Effector memory CD4-positive, alpha-beta T cell (primary cell): ENCODE measurements at regions not wholly inside any gene's neighbourhood (a gene's known extent, or its start where the extent isn't known, plus 50 kb on each side); places are given as distances from the start of the nearest gene placed in this dataset.

Source experiments
- DNase-seq, 3 donors: peaks; one replicate each; pipeline ENCODE4 v3.0.0-alpha.2; 2020
- H3K27ac ChIP-seq: 2 replicates; pipeline ENCODE4 v1.7.0; 2013; ENCODE audit warnings: mild to moderate bottlenecking, low read length, moderate library complexity; ENCODE audit not compliant: insufficient read depth, poor library complexity, severe bottlenecking
- H3K27me3 ChIP-seq: replicated peaks from 2 replicates; pipeline ENCODE4 v1.7.0; 2013; ENCODE audit warnings: mild to moderate bottlenecking, low read length; ENCODE audit not compliant: insufficient read depth, control insufficient read depth, poor library complexity, severe bottlenecking
- H3K36me3 ChIP-seq: 2 replicates; pipeline ENCODE4 v1.7.0; 2013; ENCODE audit warnings: mild to moderate bottlenecking, low read length, moderate library complexity; ENCODE audit not compliant: control insufficient read depth, insufficient read depth
- H3K4me1 ChIP-seq: 2 replicates; pipeline ENCODE4 v1.7.0; 2013; ENCODE audit warnings: low read length, mild to moderate bottlenecking; ENCODE audit not compliant: control insufficient read depth, insufficient read depth, poor library complexity, severe bottlenecking
- H3K4me3 ChIP-seq: 2 replicates; pipeline ENCODE4 v1.7.0; 2013; ENCODE audit warnings: low read length, low read depth, mild to moderate bottlenecking; ENCODE audit not compliant: insufficient read depth, poor library complexity, severe bottlenecking
- H3K9me3 ChIP-seq: 2 replicates; pipeline ENCODE4 v1.7.0; 2013; ENCODE audit warnings: mild to moderate bottlenecking, low read length, moderate library complexity; ENCODE audit not compliant: control insufficient read depth

DNA sequence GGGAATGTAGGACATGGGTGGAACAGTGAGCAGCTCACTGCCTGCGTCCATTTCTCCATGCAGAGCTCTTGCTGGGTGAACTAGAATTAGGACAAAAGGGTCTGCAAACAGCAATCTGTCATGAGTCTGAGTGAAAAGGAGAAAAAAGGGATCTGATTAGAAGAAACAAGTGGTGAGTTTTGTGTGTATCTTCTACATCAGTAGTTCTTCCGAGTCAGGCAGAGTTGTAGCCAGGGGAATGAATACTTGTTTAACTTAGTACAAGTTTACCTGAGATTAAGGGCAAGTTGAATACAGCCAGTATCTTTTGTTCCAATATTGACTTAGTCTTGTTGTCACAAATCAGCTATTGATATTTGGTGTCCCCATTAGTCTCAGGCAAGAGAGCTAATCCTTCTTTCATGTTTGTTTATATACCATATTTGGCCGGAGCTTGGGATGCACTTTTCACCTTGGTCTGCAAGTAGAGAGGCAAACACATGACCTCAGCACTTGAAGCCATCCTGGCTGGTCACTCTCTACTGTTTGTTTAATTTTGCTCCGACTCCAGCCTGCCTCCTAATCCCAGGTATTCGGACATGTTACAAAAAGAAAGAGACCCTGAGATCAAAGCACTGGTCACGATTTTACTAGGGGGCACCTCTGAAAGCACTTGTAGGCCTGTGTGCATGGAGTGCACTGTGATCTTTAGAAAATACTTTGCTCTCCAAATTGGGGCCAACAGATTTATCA lies 211.0 kb upstream of the NT5C1B start:
- no peaks in the 10 kb centered on the region for H3K27me3 ChIP-seq
- H3K27ac ChIP-seq, result no peak overlapping the region
- no peak overlapping the region for H3K4me3 ChIP-seq
- H3K9me3 ChIP-seq, result no peaks in the 10 kb centered on the region
- H3K4me1 ChIP-seq, result no peaks in the 10 kb centered on the region
- no peak for DNase-seq
- no peaks in the 10 kb centered on the region for H3K36me3 ChIP-seq

DNA sequence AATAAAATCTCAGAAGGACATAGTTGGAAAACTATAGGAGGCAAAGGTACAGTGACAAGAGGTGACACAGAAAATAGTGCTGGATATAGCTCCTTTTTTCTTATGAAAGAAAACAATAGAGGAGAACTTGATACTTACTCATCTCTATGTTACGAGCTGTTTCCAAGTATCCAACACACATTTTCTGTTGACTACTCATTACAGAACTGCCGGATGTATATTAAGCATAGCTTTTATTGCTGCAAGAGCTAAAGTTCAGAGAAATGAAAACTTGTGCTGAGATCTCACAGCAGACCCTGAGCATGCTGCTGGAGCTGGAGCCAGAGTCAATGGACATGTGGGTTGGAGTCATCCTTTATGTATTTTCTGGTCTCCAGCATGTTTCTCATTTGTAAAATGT lies 210.0 kb upstream of the NT5C1B start:
- Histone ChIP-seq H3K4me3 (no peak overlapping the region), H3K27ac (no peak overlapping the region), H3K27me3 (no peaks in the 10 kb centered on the region), H3K36me3 (no peaks in the 10 kb centered on the region), H3K9me3 (no peaks in the 10 kb centered on the region), H3K4me1 (no peaks in the 10 kb centered on the region)
- DNase-seq, result no peak

DNA sequence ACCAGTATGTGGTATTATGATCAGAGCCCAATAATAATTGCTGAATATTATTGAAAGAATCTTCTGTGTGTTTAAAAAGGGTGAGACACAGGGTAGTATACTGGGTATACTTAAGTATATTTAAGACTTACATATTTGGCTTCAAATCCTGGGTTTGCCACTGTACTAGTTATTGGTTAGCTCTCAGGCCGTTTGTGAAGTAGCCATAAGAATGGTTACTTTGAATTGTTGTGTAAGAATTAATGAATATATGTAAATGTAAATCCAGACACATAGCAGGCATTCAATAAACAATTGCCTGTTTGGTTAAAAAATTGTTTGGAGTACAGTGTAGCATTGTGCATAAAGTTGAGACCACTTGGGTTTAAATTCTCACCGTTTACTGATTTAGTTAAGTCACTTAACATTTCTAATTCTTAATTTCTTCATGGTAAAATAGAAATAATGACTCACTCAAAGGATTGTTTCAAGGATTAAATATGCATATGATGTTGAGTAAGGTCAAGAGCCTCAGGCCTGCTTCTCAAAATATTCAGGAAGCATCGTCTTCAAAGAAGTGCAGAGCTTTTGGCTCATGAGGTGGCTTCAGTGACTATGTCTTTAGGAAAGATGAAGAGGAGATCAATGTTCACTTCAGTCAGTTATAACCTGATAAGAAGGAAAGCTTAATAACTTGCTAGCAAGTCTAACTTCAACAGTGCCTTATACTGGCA lies 207.9 kb upstream of the NT5C1B start:
- DNase-seq, result no peak
- H3K27me3 ChIP-seq, result no peaks in the 10 kb centered on the region
- no peak overlapping the region for H3K4me3 ChIP-seq
- no peaks in the 10 kb centered on the region for H3K36me3 ChIP-seq
- no peak overlapping the region for H3K27ac ChIP-seq
- no peaks in the 10 kb centered on the region for H3K9me3 ChIP-seq
- no peaks in the 10 kb centered on the region for H3K4me1 ChIP-seq

DNA sequence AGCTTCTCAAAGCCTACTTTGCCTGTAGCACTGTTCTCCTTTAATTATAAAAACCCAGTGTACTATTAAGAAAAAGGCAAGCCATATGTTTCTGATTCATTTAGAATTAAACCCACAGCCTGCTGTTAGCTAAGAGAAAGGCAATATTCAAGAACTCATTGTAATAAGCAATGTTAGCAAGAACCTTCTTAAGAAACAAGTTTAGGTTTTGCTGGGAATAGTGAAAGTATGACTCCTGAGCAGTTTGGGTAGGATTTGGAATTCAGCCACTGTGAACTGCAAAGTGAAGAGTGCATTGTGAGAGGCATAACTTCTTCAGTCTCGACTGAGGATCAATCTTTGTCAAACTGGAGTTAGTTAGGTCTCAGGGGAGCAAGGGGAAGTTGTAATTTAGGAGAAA lies 206.5 kb upstream of the NT5C1B start:
- no peak overlapping the region for H3K4me3 ChIP-seq
- DNase-seq, result no peak
- H3K36me3 ChIP-seq, result no peaks in the 10 kb centered on the region
- no peaks in the 10 kb centered on the region for H3K9me3 ChIP-seq
- no peaks in the 10 kb centered on the region for H3K4me1 ChIP-seq
- H3K27ac ChIP-seq, result no peak overlapping the region
- no peaks in the 10 kb centered on the region for H3K27me3 ChIP-seq

DNA sequence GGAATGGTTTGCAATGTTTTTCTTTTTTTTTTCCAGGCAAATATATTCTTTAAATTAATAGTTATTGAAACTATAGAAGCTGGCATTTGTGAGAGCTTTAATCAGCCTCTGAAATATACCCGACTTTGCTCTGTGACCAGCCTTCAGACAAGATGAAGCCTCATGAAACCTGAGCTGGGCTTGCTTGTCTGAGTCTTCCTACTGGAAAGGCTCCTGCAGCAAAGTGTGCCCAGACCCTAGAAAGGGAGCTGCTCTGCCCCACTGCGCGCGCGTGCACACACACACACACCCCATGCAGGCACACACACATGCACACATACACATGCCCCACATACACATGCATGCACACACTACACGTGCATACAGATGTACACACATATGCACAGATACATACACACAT lies 203.3 kb upstream of the NT5C1B start:
- Histone ChIP-seq H3K9me3 (no peaks in the 10 kb centered on the region), H3K36me3 (no peaks in the 10 kb centered on the region), H3K4me1 (no peaks in the 10 kb centered on the region), H3K27me3 (no peaks in the 10 kb centered on the region), H3K27ac (no peak overlapping the region), H3K4me3 (no peak overlapping the region)
- DNase-seq, result no peak

DNA sequence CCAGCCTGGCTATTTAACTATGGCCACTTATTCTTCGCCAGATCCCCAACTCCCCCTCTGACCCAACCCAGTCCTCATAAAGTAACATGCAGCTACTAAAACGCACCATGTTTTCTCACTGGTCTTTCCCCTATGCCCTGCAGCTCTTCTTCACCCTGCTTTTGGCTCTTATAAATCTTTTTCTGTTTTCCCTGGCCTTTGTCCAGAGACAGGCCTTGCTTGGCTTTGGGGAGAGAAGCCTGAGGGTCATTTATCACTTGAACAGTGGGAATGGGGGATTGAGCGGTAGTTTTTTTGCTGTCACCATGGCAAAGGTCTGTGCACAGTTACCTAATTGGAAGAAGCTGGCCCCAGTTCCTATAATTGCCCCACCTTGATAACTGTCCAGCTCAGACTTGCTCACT lies 202.9 kb upstream of the NT5C1B start:
- no peaks in the 10 kb centered on the region for H3K36me3 ChIP-seq
- H3K4me1 ChIP-seq, result no peaks in the 10 kb centered on the region
- no peak overlapping the region for H3K4me3 ChIP-seq
- no peaks in the 10 kb centered on the region for H3K9me3 ChIP-seq
- no peak overlapping the region for H3K27ac ChIP-seq
- H3K27me3 ChIP-seq, result no peaks in the 10 kb centered on the region
- DNase-seq, result no peak

DNA sequence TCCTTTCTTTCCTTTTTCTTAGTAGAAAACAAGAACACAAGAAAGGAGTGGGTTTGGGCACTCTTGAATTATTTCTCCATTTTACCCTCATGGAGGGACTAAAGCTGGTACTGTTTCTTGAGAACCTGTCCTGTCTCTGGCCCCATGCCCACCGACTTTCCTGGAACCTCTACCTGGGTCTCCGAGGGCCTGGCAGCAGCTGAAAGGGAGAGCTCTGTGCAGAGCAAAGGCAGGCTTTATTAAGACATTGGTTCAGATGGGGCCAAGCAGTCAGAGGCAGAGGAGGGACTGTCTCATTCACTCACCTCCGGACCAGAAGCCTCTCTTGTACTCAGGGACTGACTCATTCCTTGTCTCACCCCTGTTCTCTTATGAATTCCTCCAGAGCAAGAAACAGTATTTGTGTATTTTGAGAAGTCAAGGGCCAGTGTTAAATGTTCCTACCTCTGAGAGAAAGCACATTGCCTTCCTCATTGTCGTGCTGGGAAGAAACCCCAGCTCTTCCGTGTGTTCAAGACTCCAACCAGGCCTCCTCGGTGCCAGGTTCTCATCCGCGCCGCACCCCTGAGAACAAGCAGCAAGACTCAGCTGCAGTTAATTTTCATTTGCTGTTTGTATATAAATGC lies 201.9 kb upstream of the NT5C1B start:
- DNase-seq, result no peak
- no peaks in the 10 kb centered on the region for H3K4me1 ChIP-seq
- H3K27me3 ChIP-seq, result no peaks in the 10 kb centered on the region
- no peaks in the 10 kb centered on the region for H3K9me3 ChIP-seq
- H3K36me3 ChIP-seq, result no peaks in the 10 kb centered on the region
- no peak overlapping the region for H3K4me3 ChIP-seq
- H3K27ac ChIP-seq, result no peak overlapping the region

DNA sequence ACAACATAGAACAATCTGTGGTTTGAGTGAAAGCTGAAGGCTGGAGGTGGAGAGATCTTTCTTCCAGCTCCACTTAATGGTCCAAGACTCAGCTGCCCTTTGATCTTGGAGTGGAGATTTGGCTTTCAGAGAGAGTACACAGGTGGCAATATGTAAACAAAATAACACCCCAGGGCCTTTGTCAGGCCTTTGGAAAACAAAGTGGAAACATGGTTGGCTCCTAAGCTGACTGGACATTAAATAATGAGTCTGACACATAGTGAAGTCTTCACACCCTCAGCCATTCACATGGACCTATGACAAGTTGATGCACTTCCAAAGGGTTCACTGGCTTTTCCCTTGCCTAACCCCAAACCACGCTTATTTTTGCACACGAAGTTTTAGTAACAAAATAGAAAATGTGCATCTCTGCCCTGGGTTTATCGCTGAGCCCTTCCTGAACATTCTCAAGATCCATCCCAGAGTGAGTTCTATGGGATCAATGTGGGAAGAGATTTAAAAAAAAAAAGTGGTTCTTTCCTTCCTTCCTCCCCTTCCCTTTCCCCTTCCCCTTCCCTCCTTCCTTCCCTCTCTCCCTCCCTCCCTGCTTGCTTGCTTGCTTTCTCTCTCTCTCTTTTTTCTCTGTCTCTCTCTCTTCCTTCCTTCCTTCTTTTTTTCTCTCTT lies 201.3 kb upstream of the NT5C1B start:
- no peaks in the 10 kb centered on the region for H3K36me3 ChIP-seq
- H3K27ac ChIP-seq, result no peak overlapping the region
- no peaks in the 10 kb centered on the region for H3K27me3 ChIP-seq
- no peak for DNase-seq
- no peaks in the 10 kb centered on the region for H3K4me1 ChIP-seq
- H3K9me3 ChIP-seq, result no peaks in the 10 kb centered on the region
- H3K4me3 ChIP-seq, result no peak overlapping the region

DNA sequence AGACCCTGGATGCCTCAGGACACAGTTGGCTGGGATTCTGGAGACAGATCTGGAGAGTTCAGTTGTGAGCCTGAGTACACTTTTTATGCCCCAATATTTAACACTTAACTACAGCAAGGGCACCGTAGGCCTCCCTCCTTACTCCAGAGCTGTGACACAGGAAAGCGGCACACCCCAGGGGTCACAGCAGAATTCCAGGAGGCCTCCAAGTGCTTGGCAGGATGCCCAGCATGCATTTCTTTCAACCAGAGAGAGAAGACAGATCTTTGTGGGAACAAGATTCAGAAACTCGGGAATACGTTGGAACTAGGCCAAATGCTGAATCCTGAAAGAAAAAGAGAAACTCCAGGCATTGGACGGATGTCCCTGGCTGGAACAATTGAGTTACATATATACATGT lies 199.2 kb upstream of the NT5C1B start:
- no peaks in the 10 kb centered on the region for H3K9me3 ChIP-seq
- H3K36me3 ChIP-seq, result no peaks in the 10 kb centered on the region
- H3K4me3 ChIP-seq, result no peak overlapping the region
- no peak for DNase-seq
- H3K27ac ChIP-seq, result no peak overlapping the region
- no peaks in the 10 kb centered on the region for H3K27me3 ChIP-seq
- no peaks in the 10 kb centered on the region for H3K4me1 ChIP-seq

DNA sequence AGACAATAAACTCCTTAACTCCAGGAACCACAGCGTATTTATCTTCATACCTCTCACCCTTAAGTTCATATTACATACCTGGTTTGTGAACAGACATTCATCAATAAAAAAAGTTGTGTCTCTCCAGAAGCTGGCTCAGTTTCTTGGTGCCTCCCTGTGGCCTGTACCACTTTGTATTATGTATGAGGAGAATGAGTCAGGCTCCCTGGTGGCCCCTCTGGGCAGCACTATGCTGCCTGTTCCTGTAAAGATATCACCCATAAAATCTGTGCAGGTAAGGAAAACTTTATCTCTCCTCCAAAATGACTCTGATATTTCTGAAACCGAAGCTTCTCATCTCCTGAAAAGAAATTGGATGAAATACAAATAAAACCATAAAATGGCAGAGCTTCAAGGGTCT lies 198.4 kb upstream of the NT5C1B start:
- Histone ChIP-seq H3K36me3 (no peaks in the 10 kb centered on the region), H3K4me3 (no peak overlapping the region), H3K27me3 (no peaks in the 10 kb centered on the region), H3K27ac (no peak overlapping the region), H3K9me3 (no peaks in the 10 kb centered on the region), H3K4me1 (no peaks in the 10 kb centered on the region)
- no peak for DNase-seq
